Liver (tissue), 8 donors: ENCODE measurements at regions not wholly inside any gene's neighbourhood (a gene's known extent, or its start where the extent isn't known, plus 50 kb on each side); places are given as distances from the start of the nearest gene placed in this dataset.

Experiments used
- DNase-seq: peaks from one replicate; pipeline ENCODE4 v3.0.0-alpha.2; 2017; ENCODE audit warnings: low spot score
- H3K27ac ChIP-seq, 2 donors: one replicate each; pipeline ENCODE4 v1.7.0; 2013; ENCODE audit warnings: inconsistent platforms in 2 of 2, low read length in 2 of 2, control low read depth in 1 of 2, low read depth in 1 of 2, mild to moderate bottlenecking in 1 of 2
- H3K27me3 ChIP-seq, 4 donors: one replicate each; pipeline versions ENCODE4 v1.6.1 to v1.7.0; 2013; ENCODE audit warnings: low read length in 3 of 4, inconsistent platforms in 1 of 4, mild to moderate bottlenecking in 1 of 4, moderate library complexity in 1 of 4; ENCODE audit not compliant: control insufficient read depth in 4 of 4, insufficient read depth in 4 of 4
- H3K36me3 ChIP-seq, 4 donors: one replicate each; pipeline versions ENCODE4 v1.6.1 to v1.7.0; 2013; ENCODE audit warnings: low read length in 3 of 4, mild to moderate bottlenecking in 3 of 4, low read depth in 1 of 4, moderate library complexity in 1 of 4; ENCODE audit not compliant: control insufficient read depth in 4 of 4, insufficient read depth in 3 of 4
- H3K4me1 ChIP-seq, 4 donors: one replicate each; pipeline versions ENCODE4 v1.6.1 to v1.7.0; 2013; ENCODE audit warnings: low read length in 3 of 4, mild to moderate bottlenecking in 3 of 4, moderate library complexity in 1 of 4; ENCODE audit not compliant: control insufficient read depth in 4 of 4, insufficient read depth in 4 of 4
- H3K4me3 ChIP-seq, 3 donors: one replicate each; pipeline versions ENCODE4 v1.6.1 to v1.7.0; 2013; ENCODE audit warnings: low read length in 3 of 3, control low read depth in 1 of 3, low read depth in 1 of 3, mild to moderate bottlenecking in 1 of 3
- H3K9ac ChIP-seq, 2 donors: one replicate each; pipeline ENCODE4 v1.7.0; 2013; ENCODE audit warnings: low read length in 2 of 2, mild to moderate bottlenecking in 2 of 2, moderate library complexity in 2 of 2, control low read depth in 1 of 2, low read depth in 1 of 2
- H3K9me3 ChIP-seq, 4 donors: one replicate each; pipeline versions ENCODE4 v1.6.1 to v1.7.0; 2013; ENCODE audit warnings: low read length in 3 of 4; ENCODE audit not compliant: control insufficient read depth in 4 of 4
- FOXA2 ChIP-seq: IDR thresholded peaks from 2 replicates; pipeline ENCODE4 v1.6.1; 2016; ENCODE audit warnings: antibody characterized with exemption
- GABPA ChIP-seq, 2 donors: IDR thresholded peaks in 1 of 2; conservative IDR thresholded peaks in 1 of 2; 2 replicates each; pipeline ENCODE4 v1.6.1; 2016; ENCODE audit warnings: antibody characterized with exemption in 2 of 2, mild to moderate bottlenecking in 1 of 2, moderate library complexity in 1 of 2
- HNF4A ChIP-seq, 2 donors: conservative IDR thresholded peaks; 2 replicates each; pipeline ENCODE4 v1.6.1; 2016; ENCODE audit warnings: antibody characterized with exemption in 2 of 2, mild to moderate bottlenecking in 2 of 2
- HNF4G ChIP-seq: IDR thresholded peaks from 2 replicates; pipeline ENCODE4 v1.6.1; 2016; ENCODE audit warnings: antibody characterized with exemption
- JUND ChIP-seq, 2 donors: IDR thresholded peaks; 2 replicates each; pipeline ENCODE4 v1.6.1; 2016; ENCODE audit warnings: antibody characterized with exemption in 2 of 2
- NR2F2 ChIP-seq: IDR thresholded peaks from 2 replicates; pipeline ENCODE4 v1.6.1; 2016; ENCODE audit warnings: antibody characterized with exemption
- RAD21 ChIP-seq, 2 donors: IDR thresholded peaks; 2 replicates each; pipeline ENCODE4 v1.6.1; 2016; ENCODE audit warnings: antibody characterized with exemption in 2 of 2, mild to moderate bottlenecking in 2 of 2
- RXRA ChIP-seq, 2 donors: IDR thresholded peaks; 2 replicates each; pipeline ENCODE4 v1.6.1; 2017 to 2018; ENCODE audit warnings: antibody characterized with exemption in 2 of 2, mild to moderate bottlenecking in 1 of 2
- TAF1 ChIP-seq: conservative IDR thresholded peaks from 2 replicates; pipeline ENCODE4 v1.6.1; 2016; ENCODE audit warnings: antibody characterized with exemption, mild to moderate bottlenecking
- WGBS: extraction: QIAGEN DNeasy Blood & Tissue Kit; methylation state at CpG from one replicate; pipeline ENCODE4 v1.1.7; 2013; 5-methylcytosine and 5-hydroxymethylcytosine counted together
- TF ChIP-seq, protein P1 (sequence below): IDR thresholded peaks from 2 replicates; pipeline ENCODE4 v1.6.1; 2016; ENCODE audit warnings: antibody characterized with exemption, mild to moderate bottlenecking
- TF ChIP-seq, protein P2 (sequence below): IDR thresholded peaks from 2 replicates; pipeline ENCODE4 v1.6.1; 2016; ENCODE audit warnings: antibody characterized with exemption
- TF ChIP-seq, protein P3 (sequence below): IDR thresholded peaks from 2 replicates; pipeline ENCODE4 v1.6.1; 2016; ENCODE audit warnings: antibody characterized with exemption
- TF ChIP-seq, protein P4 (sequence below): IDR thresholded peaks from 2 replicates; pipeline ENCODE4 v1.6.1; 2016; ENCODE audit warnings: antibody characterized with exemption
- TF ChIP-seq, protein P5 (sequence below): fragments of 150-350 bp; IDR thresholded peaks from 2 replicates; pipeline ENCODE4 v1.5.1; 2017; ENCODE audit warnings: improper control_type of control experiment, low read depth, low read length; ENCODE audit not compliant: missing input control
- donor health status: healthy.
- donor health status: healthy.
- donor health status: healthy.
- donor health status: healthy.
- donor health status: healthy.

DNA sequence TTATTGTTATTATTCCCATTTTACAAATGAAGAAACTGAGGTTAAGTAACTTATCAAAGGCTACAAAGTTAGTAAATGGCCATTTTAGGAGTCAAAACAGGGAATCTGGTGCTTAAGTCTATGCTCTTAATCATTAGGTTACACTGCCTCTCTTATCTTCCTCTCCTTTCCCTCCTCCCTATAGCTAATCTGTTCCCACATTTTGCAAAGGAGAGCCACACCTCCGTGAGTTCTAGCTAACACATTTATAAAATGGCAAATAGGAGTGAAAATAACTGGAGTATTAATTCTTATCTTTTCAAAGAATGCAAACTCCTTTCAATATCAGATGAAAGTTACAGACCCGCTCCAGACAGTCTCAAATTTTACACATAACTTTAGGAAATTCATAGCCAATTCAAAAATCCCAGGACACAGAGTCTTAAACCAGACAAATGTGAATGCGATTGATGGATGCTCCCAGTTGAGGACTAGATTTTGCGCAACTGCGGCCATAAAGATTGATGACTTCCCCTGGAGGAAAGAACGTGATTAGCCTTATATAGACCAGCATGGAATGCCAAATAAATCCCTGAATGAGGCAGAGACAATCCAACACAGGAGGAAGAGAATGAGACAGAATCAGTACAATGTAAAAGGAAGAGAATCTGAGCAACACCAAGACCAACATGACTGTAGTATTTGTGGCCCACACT lies 225.0 kb upstream of the ARID2 start (continued):
- TF ChIP-seq, protein P1, sequence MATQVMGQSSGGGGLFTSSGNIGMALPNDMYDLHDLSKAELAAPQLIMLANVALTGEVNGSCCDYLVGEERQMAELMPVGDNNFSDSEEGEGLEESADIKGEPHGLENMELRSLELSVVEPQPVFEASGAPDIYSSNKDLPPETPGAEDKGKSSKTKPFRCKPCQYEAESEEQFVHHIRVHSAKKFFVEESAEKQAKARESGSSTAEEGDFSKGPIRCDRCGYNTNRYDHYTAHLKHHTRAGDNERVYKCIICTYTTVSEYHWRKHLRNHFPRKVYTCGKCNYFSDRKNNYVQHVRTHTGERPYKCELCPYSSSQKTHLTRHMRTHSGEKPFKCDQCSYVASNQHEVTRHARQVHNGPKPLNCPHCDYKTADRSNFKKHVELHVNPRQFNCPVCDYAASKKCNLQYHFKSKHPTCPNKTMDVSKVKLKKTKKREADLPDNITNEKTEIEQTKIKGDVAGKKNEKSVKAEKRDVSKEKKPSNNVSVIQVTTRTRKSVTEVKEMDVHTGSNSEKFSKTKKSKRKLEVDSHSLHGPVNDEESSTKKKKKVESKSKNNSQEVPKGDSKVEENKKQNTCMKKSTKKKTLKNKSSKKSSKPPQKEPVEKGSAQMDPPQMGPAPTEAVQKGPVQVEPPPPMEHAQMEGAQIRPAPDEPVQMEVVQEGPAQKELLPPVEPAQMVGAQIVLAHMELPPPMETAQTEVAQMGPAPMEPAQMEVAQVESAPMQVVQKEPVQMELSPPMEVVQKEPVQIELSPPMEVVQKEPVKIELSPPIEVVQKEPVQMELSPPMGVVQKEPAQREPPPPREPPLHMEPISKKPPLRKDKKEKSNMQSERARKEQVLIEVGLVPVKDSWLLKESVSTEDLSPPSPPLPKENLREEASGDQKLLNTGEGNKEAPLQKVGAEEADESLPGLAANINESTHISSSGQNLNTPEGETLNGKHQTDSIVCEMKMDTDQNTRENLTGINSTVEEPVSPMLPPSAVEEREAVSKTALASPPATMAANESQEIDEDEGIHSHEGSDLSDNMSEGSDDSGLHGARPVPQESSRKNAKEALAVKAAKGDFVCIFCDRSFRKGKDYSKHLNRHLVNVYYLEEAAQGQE = no peak
- TF ChIP-seq, protein P2, sequence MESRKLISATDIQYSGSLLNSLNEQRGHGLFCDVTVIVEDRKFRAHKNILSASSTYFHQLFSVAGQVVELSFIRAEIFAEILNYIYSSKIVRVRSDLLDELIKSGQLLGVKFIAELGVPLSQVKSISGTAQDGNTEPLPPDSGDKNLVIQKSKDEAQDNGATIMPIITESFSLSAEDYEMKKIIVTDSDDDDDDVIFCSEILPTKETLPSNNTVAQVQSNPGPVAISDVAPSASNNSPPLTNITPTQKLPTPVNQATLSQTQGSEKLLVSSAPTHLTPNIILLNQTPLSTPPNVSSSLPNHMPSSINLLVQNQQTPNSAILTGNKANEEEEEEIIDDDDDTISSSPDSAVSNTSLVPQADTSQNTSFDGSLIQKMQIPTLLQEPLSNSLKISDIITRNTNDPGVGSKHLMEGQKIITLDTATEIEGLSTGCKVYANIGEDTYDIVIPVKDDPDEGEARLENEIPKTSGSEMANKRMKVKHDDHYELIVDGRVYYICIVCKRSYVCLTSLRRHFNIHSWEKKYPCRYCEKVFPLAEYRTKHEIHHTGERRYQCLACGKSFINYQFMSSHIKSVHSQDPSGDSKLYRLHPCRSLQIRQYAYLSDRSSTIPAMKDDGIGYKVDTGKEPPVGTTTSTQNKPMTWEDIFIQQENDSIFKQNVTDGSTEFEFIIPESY = no peak
- TF ChIP-seq TAF1 = no peak
- no peak for TF ChIP-seq FOXA2
- TF ChIP-seq, protein P3, sequence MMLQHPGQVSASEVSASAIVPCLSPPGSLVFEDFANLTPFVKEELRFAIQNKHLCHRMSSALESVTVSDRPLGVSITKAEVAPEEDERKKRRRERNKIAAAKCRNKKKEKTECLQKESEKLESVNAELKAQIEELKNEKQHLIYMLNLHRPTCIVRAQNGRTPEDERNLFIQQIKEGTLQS = no peak

DNA sequence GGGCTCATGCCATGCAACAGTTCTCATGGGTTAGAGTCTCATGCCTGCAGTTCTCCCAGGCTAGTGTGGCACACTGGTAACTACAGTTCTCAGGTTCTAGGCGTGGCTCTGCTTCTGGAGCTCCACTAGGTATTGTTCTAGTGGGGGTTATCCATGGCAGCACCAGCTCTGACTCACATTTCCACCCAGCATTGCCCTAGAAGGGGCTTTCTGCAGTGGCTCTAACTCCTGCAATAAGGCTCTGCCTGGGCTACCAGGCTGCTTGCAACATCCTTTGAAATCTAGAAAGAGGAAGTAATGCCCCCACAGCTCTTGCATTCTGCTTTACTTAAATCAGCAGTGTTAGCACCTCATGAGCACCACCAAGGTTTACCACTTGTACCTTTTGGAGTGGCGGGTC lies 220.3 kb upstream of the ARID2 start:
- Histone ChIP-seq H3K4me1 (no peaks in the 10 kb centered on the region), H3K9me3 (no peaks in the 10 kb centered on the region), H3K36me3 (no peaks in the 10 kb centered on the region), H3K4me3 (no peak overlapping the region), H3K9ac (no peak overlapping the region), H3K27me3 (no peaks in the 10 kb centered on the region), H3K27ac (no peak overlapping the region)
- no peak for TF ChIP-seq NR2F2
- TF ChIP-seq JUND (IDR thresholded peaks at IDR 0.05) = no peak
- no peak for TF ChIP-seq TAF1
- TF ChIP-seq FOXA2 = no peak
- TF ChIP-seq GABPA (IDR thresholded peaks at IDR 0.05 in 1 of 2, conservative IDR thresholded peaks at IDR 0.05 in 1 of 2) = no peak
- TF ChIP-seq HNF4G = no peak
- no peak for TF ChIP-seq RXRA (IDR thresholded peaks at IDR 0.05)
- TF ChIP-seq, protein P4, sequence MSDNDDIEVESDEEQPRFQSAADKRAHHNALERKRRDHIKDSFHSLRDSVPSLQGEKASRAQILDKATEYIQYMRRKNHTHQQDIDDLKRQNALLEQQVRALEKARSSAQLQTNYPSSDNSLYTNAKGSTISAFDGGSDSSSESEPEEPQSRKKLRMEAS = no peak
- TF ChIP-seq RAD21 (IDR thresholded peaks at IDR 0.05) = no peak
- TF ChIP-seq, protein P5, sequence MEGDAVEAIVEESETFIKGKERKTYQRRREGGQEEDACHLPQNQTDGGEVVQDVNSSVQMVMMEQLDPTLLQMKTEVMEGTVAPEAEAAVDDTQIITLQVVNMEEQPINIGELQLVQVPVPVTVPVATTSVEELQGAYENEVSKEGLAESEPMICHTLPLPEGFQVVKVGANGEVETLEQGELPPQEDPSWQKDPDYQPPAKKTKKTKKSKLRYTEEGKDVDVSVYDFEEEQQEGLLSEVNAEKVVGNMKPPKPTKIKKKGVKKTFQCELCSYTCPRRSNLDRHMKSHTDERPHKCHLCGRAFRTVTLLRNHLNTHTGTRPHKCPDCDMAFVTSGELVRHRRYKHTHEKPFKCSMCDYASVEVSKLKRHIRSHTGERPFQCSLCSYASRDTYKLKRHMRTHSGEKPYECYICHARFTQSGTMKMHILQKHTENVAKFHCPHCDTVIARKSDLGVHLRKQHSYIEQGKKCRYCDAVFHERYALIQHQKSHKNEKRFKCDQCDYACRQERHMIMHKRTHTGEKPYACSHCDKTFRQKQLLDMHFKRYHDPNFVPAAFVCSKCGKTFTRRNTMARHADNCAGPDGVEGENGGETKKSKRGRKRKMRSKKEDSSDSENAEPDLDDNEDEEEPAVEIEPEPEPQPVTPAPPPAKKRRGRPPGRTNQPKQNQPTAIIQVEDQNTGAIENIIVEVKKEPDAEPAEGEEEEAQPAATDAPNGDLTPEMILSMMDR = no peak
- no peak for TF ChIP-seq HNF4A (conservative IDR thresholded peaks at IDR 0.05)
- 72% methylated on average over 1 of the region's 2 CpGs for WGBS
- no peak for DNase-seq
